ENCODE measurements at regions not wholly inside any gene's neighbourhood (a gene's known extent, or its start where the extent isn't known, plus 50 kb on each side); places are given as distances from the start of the nearest gene placed in this dataset.

DNA sequence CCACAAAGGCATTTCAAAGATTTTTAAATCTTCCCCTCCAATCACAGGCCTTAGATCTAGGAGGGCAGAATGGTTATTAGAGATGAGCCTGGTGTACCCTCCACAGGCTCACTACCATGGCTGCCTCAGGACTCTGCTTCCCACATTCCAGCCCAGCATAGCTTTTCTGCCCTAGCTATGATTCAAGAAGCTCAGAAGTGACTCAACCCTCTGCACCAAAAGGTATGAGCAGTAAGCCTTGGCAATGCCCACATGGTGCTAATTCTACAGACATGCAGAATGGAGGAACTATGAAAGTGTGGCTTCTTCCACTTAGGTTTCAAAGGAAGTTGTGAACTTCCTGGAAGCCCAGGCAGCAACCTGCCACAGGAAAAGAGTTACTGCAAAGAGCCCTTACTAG is 786.2 kb downstream of the SLITRK6 start:
- TF ChIP-seq POLR2AphosphoS5 (IDR thresholded peaks at IDR 0.05), result no peak
- TF ChIP-seq, protein P1, sequence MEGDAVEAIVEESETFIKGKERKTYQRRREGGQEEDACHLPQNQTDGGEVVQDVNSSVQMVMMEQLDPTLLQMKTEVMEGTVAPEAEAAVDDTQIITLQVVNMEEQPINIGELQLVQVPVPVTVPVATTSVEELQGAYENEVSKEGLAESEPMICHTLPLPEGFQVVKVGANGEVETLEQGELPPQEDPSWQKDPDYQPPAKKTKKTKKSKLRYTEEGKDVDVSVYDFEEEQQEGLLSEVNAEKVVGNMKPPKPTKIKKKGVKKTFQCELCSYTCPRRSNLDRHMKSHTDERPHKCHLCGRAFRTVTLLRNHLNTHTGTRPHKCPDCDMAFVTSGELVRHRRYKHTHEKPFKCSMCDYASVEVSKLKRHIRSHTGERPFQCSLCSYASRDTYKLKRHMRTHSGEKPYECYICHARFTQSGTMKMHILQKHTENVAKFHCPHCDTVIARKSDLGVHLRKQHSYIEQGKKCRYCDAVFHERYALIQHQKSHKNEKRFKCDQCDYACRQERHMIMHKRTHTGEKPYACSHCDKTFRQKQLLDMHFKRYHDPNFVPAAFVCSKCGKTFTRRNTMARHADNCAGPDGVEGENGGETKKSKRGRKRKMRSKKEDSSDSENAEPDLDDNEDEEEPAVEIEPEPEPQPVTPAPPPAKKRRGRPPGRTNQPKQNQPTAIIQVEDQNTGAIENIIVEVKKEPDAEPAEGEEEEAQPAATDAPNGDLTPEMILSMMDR (IDR thresholded peaks at IDR 0.05), result no peak
- in situ Hi-C loops (cut with MboI; ENCODE audit: low pct_ligation_motif_present in 1 of 4, low pct_unique_long_range_greater_than_20kb in 1 of 4, low sequenced_read_pairs in 3 of 4), result no loop called here
- DNase-seq, result no peak

DNA sequence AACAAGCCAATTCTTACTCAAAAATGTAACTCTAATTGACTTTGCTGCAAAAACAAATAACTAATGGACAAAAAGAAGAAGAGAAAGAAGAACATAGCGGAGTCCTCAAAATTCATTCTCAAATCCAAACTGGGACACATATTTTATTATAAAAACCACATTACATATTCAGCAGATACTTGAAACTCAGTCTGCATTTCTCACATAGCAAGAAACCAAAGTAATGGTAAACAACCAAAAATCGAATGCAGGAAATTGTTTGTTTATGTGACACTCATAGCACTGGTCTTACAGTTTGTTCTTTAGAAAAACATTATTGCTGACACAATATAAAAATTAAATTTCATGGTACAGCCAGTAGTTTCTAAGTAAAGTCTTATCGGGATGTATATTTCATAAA is 789.8 kb downstream of the SLITRK6 start:
- Histone ChIP-seq H3K4me3 (no peak overlapping the region), H3K4me1 (no peaks in the 10 kb centered on the region), H3K27me3 (no peaks in the 10 kb centered on the region), H3K36me3 (no peaks in the 10 kb centered on the region), H3K27ac (no peak overlapping the region), H3K9me3 (peaks cover 0 to 7% of the 10 kb centered on the region in 2 donors)
- intact Hi-C loops (cut with DNase I; ENCODE audit: low total_unique reads) (no loop called here), in situ Hi-C loops (cut with MboI; ENCODE audit: low pct_ligation_motif_present in 1 of 4, low pct_unique_long_range_greater_than_20kb in 1 of 4, low sequenced_read_pairs in 3 of 4) (no loop called here)
- 70 to 77% methylated on average over 3 of the region's 3 CpGs for WGBS, 2 donors (ENCODE audit: low coverage in 1 of 2)
- TF ChIP-seq, protein P1 (IDR thresholded peaks at IDR 0.05), result no peak
- TF ChIP-seq EP300 (IDR thresholded peaks at IDR 0.05; ENCODE audit: low read depth) (no peak), POLR2A (IDR thresholded peaks at IDR 0.05) (no peak), POLR2AphosphoS5 (IDR thresholded peaks at IDR 0.05) (no peak)
- DNase-seq, result no peak

More for the DNA sequence above, 786.2 kb downstream of the SLITRK6 start:
- intact Hi-C loops (cut with DNase I; ENCODE audit: low total_unique reads), result no loop called here
- H3K4me3 ChIP-seq, result no peak overlapping the region
- no peak overlapping the region for H3K27ac ChIP-seq
- H3K4me1 ChIP-seq, result no peaks in the 10 kb centered on the region
- no peaks in the 10 kb centered on the region for H3K27me3 ChIP-seq
- peaks cover 0 to 7% of the 10 kb centered on the region in 2 donors for H3K9me3 ChIP-seq
- H3K36me3 ChIP-seq, result no peaks in the 10 kb centered on the region

DNA sequence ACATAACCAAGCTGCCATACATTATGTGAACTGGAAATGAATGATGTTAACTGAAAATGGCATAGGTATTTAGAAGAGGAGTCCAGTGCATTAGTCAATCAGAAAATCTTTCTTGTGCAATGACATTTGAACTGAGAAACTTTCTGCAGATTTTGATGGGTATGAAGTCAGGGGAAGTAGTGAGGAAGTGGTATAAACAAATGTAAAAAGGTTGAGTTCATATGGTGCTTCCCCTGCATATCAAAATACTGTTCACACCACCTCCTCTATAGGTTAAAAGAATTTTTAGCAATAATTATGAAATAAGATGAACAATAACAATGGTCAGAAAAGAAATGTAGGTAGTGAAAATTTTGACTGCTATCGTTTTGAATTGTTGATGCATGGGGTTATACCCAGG is 800.0 kb downstream of the SLITRK6 start:
- in situ Hi-C loops (cut with MboI; ENCODE audit: low pct_ligation_motif_present in 1 of 4, low pct_unique_long_range_greater_than_20kb in 1 of 4, low sequenced_read_pairs in 3 of 4) (no loop called here), intact Hi-C loops (cut with DNase I; ENCODE audit: low total_unique reads) (no loop called here)
- H3K4me3 ChIP-seq, result no peak overlapping the region
- DNase-seq, result no peak
- H3K9me3 ChIP-seq, result no peaks in the 10 kb centered on the region
- TF ChIP-seq POLR2A (IDR thresholded peaks at IDR 0.05) (no peak), POLR2AphosphoS5 (IDR thresholded peaks at IDR 0.05) (no peak), EP300 (IDR thresholded peaks at IDR 0.05; ENCODE audit: low read depth) (no peak)
- TF ChIP-seq, protein P1 (IDR thresholded peaks at IDR 0.05), result no peak
- no peak overlapping the region for H3K27ac ChIP-seq
- no peaks in the 10 kb centered on the region for H3K4me1 ChIP-seq
- no peaks in the 10 kb centered on the region for H3K27me3 ChIP-seq
- 57 to 90% methylated on average over 1 of the region's 1 CpG for WGBS, 2 donors (ENCODE audit: low coverage in 1 of 2)
- H3K36me3 ChIP-seq, result no peaks in the 10 kb centered on the region

DNA sequence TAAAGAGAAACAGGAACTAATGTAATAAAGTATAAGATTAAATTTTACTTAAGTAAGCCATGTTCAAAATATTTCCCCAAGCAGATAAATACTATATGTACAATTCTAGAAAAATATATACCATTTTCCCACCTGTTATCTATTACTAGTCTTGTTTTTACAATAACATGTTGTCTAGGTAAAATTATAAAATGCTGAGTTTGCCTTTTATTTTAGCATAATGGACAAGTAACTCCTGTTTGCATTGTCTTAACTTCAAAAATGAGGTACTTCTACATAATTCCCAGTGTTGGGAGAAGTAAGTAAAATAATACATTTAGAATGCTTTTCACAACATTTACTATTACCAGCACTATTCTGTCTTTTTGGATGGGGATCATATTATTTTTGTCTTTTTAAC is 800.5 kb downstream of the SLITRK6 start:
- no peaks in the 10 kb centered on the region for H3K27me3 ChIP-seq
- no peaks in the 10 kb centered on the region for H3K4me1 ChIP-seq
- TF ChIP-seq EP300 (IDR thresholded peaks at IDR 0.05; ENCODE audit: low read depth) (no peak), POLR2A (IDR thresholded peaks at IDR 0.05) (no peak), POLR2AphosphoS5 (IDR thresholded peaks at IDR 0.05) (no peak)
- TF ChIP-seq, protein P1 (IDR thresholded peaks at IDR 0.05), result no peak
- H3K27ac ChIP-seq, result no peak overlapping the region
- no peaks in the 10 kb centered on the region for H3K36me3 ChIP-seq
- in situ Hi-C loops (cut with MboI; ENCODE audit: low pct_ligation_motif_present in 1 of 4, low pct_unique_long_range_greater_than_20kb in 1 of 4, low sequenced_read_pairs in 3 of 4) (no loop called here), intact Hi-C loops (cut with DNase I; ENCODE audit: low total_unique reads) (no loop called here)
- DNase-seq, result no peak
- no peaks in the 10 kb centered on the region for H3K9me3 ChIP-seq
- no peak overlapping the region for H3K4me3 ChIP-seq
